ENCODE measurements at regions not wholly inside any gene's neighbourhood (a gene's known extent, or its start where the extent isn't known, plus 50 kb on each side); places are given as distances from the start of the nearest gene placed in this dataset.

DNA sequence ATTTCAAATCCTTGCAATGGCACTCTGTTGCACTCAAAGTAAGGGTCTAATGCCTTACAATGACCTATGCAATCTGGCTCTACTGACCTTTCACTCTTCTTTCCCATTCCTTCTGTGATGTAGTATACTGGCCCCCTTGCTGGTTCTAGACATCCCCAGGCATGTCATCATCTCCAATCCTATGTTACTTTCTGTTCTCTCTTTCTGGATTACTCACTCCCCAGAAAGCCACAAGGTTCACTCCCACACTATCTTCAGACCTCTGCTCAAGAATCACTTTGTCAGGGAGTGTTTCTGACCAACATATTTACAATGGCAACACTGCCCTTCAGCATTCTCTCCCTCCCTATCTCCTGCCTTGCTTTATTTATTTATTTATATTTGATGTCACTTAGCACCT lies 802.2 kb upstream of the WWC1 start:
- Histone ChIP-seq H3K36me3 (ENCODE audit: insufficient read depth, low read length) (no peaks in the 10 kb centered on the region), H3K9me3 (ENCODE audit: control insufficient read depth in 1 of 2, low read length in 2 of 2) (no peaks in the 10 kb centered on the region), H3K4me3 (ENCODE audit: low read length in 2 of 2) (no peak overlapping the region), H3K27me3 (ENCODE audit: insufficient read depth, low read length) (no peaks in the 10 kb centered on the region), H3K27ac (ENCODE audit: low read depth, low read length) (no peak overlapping the region), H3K4me1 (ENCODE audit: insufficient read depth, low read length) (no peaks in the 10 kb centered on the region)
- H3K27me3 Mint-ChIP-seq = no peaks in the 10 kb centered on the region
- H3K4me1 Mint-ChIP-seq = no peaks in the 10 kb centered on the region
- H3K4me3 Mint-ChIP-seq = no peak overlapping the region
- intact Hi-C loops (cut with micrococcal nuclease) = no loop called here
- no peak overlapping the region for H3K27ac Mint-ChIP-seq
- H3K9me3 Mint-ChIP-seq = peaks cover 0 to 10% (median 4%) of the 10 kb centered on the region in 8 donors
- DNase-seq = no peak
- ChIA-PET POLR2A (ENCODE audit: partially characterized antibody) (no interaction called here), CTCF (ENCODE audit: partially characterized antibody) (no interaction called here)
- no peaks in the 10 kb centered on the region for H3K36me3 Mint-ChIP-seq

DNA sequence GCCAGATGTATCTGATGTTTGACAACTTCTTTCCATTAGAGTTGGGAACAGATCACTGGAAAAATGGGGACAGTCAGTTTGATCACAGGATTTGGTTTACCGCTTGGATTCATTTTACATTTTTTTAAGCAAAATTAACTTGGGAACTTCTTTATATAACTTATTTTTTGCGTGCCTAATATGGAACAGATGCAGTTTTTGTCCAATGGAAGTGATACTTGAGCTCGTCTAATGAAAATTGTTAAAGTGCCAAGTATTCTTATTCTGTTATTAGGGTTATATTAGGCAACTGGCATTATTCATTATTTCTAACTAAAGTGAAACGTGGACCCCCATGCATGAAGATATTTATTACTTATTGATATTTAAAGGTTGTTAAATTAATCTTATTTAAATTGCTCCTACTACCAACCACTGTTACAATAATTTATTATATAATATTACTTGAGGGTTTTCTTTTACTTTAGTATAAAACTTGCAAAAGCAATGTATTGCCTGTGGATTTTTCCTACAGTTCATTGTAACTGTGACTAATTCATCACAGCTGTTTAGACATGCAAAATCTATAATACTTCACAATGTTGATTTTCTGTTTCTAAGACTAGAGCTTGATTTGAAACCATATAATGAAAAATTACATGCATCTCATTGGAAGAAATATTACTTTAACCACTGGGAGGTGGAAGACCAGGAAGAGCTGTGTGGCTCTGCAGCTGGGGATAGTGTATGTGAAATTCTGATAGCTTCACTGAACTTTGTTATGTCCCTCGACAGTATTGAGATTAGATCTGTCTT lies 787.3 kb upstream of the WWC1 start:
- no peak overlapping the region for H3K4me3 Mint-ChIP-seq
- no peaks in the 10 kb centered on the region for H3K27me3 ChIP-seq (ENCODE audit: insufficient read depth, low read length)
- H3K9me3 Mint-ChIP-seq = peaks cover 0 to 9% (median 3%) of the 10 kb centered on the region in 8 donors

DNA sequence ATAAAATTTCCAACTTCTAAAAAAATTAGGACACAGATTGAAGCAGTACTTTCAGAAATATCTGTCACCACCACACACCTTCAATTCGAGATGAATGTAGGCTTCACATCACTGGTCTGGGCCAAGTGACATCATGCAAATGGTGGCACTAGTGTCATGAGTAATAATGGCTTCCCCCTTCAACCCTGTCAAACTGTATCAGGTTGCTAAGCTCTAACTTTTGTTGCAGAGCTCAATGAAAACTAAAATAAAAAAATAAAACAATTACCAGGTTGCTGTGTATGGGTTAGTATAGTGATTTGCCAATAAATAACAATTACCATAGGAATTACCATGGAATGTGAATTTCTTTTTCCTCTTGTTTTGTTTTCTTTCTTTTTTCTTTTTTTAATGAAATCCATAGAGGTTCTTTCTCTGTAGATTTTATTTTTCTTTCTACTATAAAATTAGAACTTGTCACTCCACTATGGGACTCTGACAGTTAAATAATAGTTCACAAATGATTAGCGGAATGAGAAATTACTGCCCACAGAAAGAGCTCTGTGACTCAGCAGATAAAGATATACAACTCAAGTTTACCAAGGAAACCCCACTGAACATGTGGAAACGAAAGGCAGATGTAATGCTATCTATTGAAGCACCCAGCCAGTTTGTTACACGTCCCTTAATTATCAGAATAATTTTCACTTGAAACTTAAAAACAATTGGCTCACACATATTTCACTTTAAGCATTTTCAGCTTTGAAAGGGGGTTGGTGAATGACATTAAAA lies 783.8 kb upstream of the WWC1 start:
- Histone ChIP-seq H3K9me3 (ENCODE audit: control insufficient read depth in 1 of 2, low read length in 2 of 2) (no peaks in the 10 kb centered on the region), H3K4me3 (ENCODE audit: low read length in 2 of 2) (no peak overlapping the region), H3K36me3 (ENCODE audit: insufficient read depth, low read length) (no peaks in the 10 kb centered on the region), H3K27me3 (ENCODE audit: insufficient read depth, low read length) (no peaks in the 10 kb centered on the region), H3K4me1 (ENCODE audit: insufficient read depth, low read length) (no peaks in the 10 kb centered on the region), H3K27ac (ENCODE audit: low read depth, low read length) (no peak overlapping the region)
- H3K36me3 Mint-ChIP-seq = no peaks in the 10 kb centered on the region
- ChIA-PET POLR2A (ENCODE audit: partially characterized antibody) (no interaction called here), CTCF (ENCODE audit: partially characterized antibody) (no interaction called here)
- H3K4me1 Mint-ChIP-seq = no peaks in the 10 kb centered on the region
- intact Hi-C loops (cut with micrococcal nuclease) = no loop called here
- peaks cover 0 to 4% (median 0%) of the 10 kb centered on the region in 8 donors for H3K9me3 Mint-ChIP-seq
- no peak for DNase-seq
- no peak overlapping the region for H3K27ac Mint-ChIP-seq
- H3K4me3 Mint-ChIP-seq = no peak overlapping the region
- no peaks in the 10 kb centered on the region for H3K27me3 Mint-ChIP-seq

More for the DNA sequence above, 787.3 kb upstream of the WWC1 start:
- no peaks in the 10 kb centered on the region for H3K4me1 Mint-ChIP-seq
- H3K4me3 ChIP-seq (ENCODE audit: low read length in 2 of 2) = no peak overlapping the region
- intact Hi-C loops (cut with micrococcal nuclease) = no loop called here
- H3K27ac ChIP-seq (ENCODE audit: low read depth, low read length) = no peak overlapping the region
- H3K27ac Mint-ChIP-seq = no peak overlapping the region
- H3K9me3 ChIP-seq (ENCODE audit: control insufficient read depth in 1 of 2, low read length in 2 of 2) = no peaks in the 10 kb centered on the region
- no peaks in the 10 kb centered on the region for H3K4me1 ChIP-seq (ENCODE audit: insufficient read depth, low read length)
- H3K36me3 ChIP-seq (ENCODE audit: insufficient read depth, low read length) = no peaks in the 10 kb centered on the region
- H3K36me3 Mint-ChIP-seq = no peaks in the 10 kb centered on the region
- no peaks in the 10 kb centered on the region for H3K27me3 Mint-ChIP-seq
- CTCF ChIA-PET (ENCODE audit: partially characterized antibody) = no interaction called here
- no peak for DNase-seq
- POLR2A ChIA-PET (ENCODE audit: partially characterized antibody) = interaction anchor here (0.6 kb wide), 1 partner anchor 19 kb away, joined by 4 read pairs; no protein-coding TSS in a partner anchor

DNA sequence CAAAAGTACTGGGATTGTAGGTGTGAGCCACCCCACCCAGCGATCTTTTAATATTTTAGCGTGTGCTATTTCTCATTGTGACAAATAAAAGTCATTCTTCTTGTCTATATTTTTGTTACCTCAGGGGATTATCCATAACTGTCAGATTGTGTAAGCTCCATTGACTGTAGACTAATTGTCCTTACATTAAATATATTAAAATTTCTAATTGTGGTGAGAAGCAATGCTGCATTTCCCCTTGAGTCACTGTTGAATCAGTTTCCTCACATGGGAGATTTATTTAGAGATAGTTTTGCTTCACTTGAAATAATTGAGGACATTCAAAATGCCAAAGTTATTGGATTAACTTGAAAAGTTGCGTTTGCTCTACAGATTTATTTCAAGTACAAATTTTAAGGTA lies 782.4 kb upstream of the WWC1 start:
- Histone ChIP-seq H3K36me3 (ENCODE audit: insufficient read depth, low read length) (no peaks in the 10 kb centered on the region), H3K4me3 (ENCODE audit: low read length in 2 of 2) (no peak overlapping the region), H3K9me3 (ENCODE audit: control insufficient read depth in 1 of 2, low read length in 2 of 2) (no peaks in the 10 kb centered on the region), H3K27ac (ENCODE audit: low read depth, low read length) (no peak overlapping the region), H3K4me1 (ENCODE audit: insufficient read depth, low read length) (no peaks in the 10 kb centered on the region), H3K27me3 (ENCODE audit: insufficient read depth, low read length) (no peaks in the 10 kb centered on the region)
- H3K36me3 Mint-ChIP-seq = no peaks in the 10 kb centered on the region
- H3K4me3 Mint-ChIP-seq = no peak overlapping the region
- intact Hi-C loops (cut with micrococcal nuclease) = no loop called here
- ChIA-PET POLR2A (ENCODE audit: partially characterized antibody) (no interaction called here), CTCF (ENCODE audit: partially characterized antibody) (no interaction called here)
- H3K27me3 Mint-ChIP-seq = no peaks in the 10 kb centered on the region
- peaks cover 0 to 4% (median 0%) of the 10 kb centered on the region in 8 donors for H3K9me3 Mint-ChIP-seq
- no peak for DNase-seq
- no peaks in the 10 kb centered on the region for H3K4me1 Mint-ChIP-seq
- no peak overlapping the region for H3K27ac Mint-ChIP-seq

DNA sequence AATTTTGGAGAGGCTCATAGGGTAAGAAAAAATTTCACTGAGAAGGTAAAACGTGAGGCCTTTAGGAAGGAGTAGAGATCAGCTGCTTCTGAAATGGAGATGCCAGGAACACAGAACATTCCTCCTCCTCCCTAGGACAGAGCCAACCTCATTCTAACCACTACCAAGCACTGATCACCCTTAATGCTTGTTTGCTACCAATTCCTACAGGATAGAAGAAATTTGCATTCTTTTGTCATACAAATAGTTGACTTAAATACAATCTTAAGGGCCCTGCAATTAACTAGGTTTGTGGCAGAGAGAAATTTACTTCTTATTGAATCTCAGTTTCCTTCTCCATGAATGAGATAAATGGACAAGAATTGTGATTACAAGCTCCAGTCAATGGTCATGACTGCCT lies 780.2 kb upstream of the WWC1 start:
- Mint-ChIP-seq H3K9me3 (peaks cover 0 to 4% (median 0%) of the 10 kb centered on the region in 8 donors), H3K27me3 (no peaks in the 10 kb centered on the region), H3K27ac (no peak overlapping the region), H3K36me3 (no peaks in the 10 kb centered on the region), H3K4me3 (no peak overlapping the region), H3K4me1 (no peaks in the 10 kb centered on the region)
- POLR2A ChIA-PET (ENCODE audit: partially characterized antibody) = no interaction called here
- Histone ChIP-seq H3K4me1 (ENCODE audit: insufficient read depth, low read length) (no peaks in the 10 kb centered on the region), H3K27ac (ENCODE audit: low read depth, low read length) (no peak overlapping the region), H3K27me3 (ENCODE audit: insufficient read depth, low read length) (no peaks in the 10 kb centered on the region), H3K4me3 (ENCODE audit: low read length in 2 of 2) (no peak overlapping the region), H3K9me3 (ENCODE audit: control insufficient read depth in 1 of 2, low read length in 2 of 2) (no peaks in the 10 kb centered on the region), H3K36me3 (ENCODE audit: insufficient read depth, low read length) (no peaks in the 10 kb centered on the region)
- DNase-seq = no peak
- intact Hi-C loops (cut with micrococcal nuclease) = no loop called here
- CTCF ChIA-PET (ENCODE audit: partially characterized antibody) = no interaction called here

DNA sequence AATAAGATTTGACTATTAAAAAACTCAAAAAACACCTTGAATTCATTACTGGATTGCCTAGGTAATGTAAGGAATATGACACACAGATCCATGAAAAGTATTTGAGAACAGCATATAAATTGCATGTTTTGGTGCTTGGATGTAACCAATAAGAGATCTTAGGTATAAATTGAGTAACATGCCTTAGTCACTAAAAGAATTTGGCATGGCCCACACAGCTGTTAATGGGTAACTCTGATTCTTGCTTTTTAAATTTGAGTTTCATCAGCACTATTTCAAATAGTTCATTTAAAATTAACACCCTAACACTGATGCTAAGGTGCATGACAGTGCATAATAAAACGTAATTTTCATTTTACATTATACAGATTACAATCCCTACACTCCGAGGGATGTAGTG lies 779.3 kb upstream of the WWC1 start:
- intact Hi-C loops (cut with micrococcal nuclease) = no loop called here
- H3K27ac ChIP-seq (ENCODE audit: low read depth, low read length) = no peak overlapping the region
- no peaks in the 10 kb centered on the region for H3K4me1 ChIP-seq (ENCODE audit: insufficient read depth, low read length)
- no peak overlapping the region for H3K4me3 Mint-ChIP-seq
- H3K27me3 Mint-ChIP-seq = no peaks in the 10 kb centered on the region
- peaks cover 0 to 4% (median 0%) of the 10 kb centered on the region in 8 donors for H3K9me3 Mint-ChIP-seq
- H3K27me3 ChIP-seq (ENCODE audit: insufficient read depth, low read length) = no peaks in the 10 kb centered on the region
- H3K9me3 ChIP-seq (ENCODE audit: control insufficient read depth in 1 of 2, low read length in 2 of 2) = no peaks in the 10 kb centered on the region
- H3K4me3 ChIP-seq (ENCODE audit: low read length in 2 of 2) = no peak overlapping the region
- no peaks in the 10 kb centered on the region for H3K36me3 Mint-ChIP-seq
- no peaks in the 10 kb centered on the region for H3K4me1 Mint-ChIP-seq
- CTCF ChIA-PET (ENCODE audit: partially characterized antibody) = no interaction called here
- H3K27ac Mint-ChIP-seq = no peak overlapping the region
- DNase-seq = no peak
- no peaks in the 10 kb centered on the region for H3K36me3 ChIP-seq (ENCODE audit: insufficient read depth, low read length)
- POLR2A ChIA-PET (ENCODE audit: partially characterized antibody) = no interaction called here

DNA sequence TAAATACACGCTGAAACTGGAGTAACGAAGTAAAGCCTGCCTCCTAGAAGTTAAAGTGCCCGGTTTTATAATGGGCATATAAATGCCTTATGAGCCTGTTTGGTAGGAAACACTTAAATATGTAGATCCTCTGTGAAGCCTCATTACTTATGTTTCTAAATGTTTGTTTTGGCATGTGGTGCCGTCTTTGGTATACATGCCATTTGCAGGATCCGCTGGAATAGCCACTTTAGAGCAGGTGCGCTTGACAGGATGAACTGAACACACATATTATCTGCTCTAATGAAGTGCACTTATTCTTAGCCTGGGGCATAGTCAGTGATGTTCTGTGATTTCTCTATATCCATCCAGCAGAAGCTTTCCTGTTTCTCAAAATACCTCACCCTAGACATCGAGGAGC lies 778.1 kb upstream of the WWC1 start:
- Histone ChIP-seq H3K4me1 (ENCODE audit: insufficient read depth, low read length) (no peaks in the 10 kb centered on the region), H3K27ac (ENCODE audit: low read depth, low read length) (no peak overlapping the region), H3K9me3 (ENCODE audit: control insufficient read depth in 1 of 2, low read length in 2 of 2) (no peaks in the 10 kb centered on the region), H3K36me3 (ENCODE audit: insufficient read depth, low read length) (no peaks in the 10 kb centered on the region), H3K4me3 (ENCODE audit: low read length in 2 of 2) (no peak overlapping the region), H3K27me3 (ENCODE audit: insufficient read depth, low read length) (no peaks in the 10 kb centered on the region)
- no peak for DNase-seq
- Mint-ChIP-seq H3K4me3 (no peak overlapping the region), H3K9me3 (peaks cover 0 to 4% (median 0%) of the 10 kb centered on the region in 8 donors), H3K27me3 (no peaks in the 10 kb centered on the region), H3K4me1 (no peaks in the 10 kb centered on the region), H3K27ac (no peak overlapping the region), H3K36me3 (no peaks in the 10 kb centered on the region)
- ChIA-PET CTCF (ENCODE audit: partially characterized antibody) (no interaction called here), POLR2A (ENCODE audit: partially characterized antibody) (no interaction called here)
- intact Hi-C loops (cut with micrococcal nuclease) = no loop called here

Data from CD4-positive, alpha-beta memory T cell (primary cell).